ENCODE measurements at regions not wholly inside any gene's neighbourhood (a gene's known extent, or its start where the extent isn't known, plus 50 kb on each side); places are given as distances from the start of the nearest gene placed in this dataset.

GRCh38 chr10:14383266-14383665, 52.5 kb upstream of the FRMD4A start:
- WGBS (ENCODE audit: low lambda C conversion rate) = 56% methylated on average over 6 of the region's 7 CpGs
- POLR2A ChIA-PET = no interaction called here
- H3K9ac ChIP-seq = no peak overlapping the region
- no peak overlapping the region for H3K27ac ChIP-seq (ENCODE audit: low read depth in 2 of 2, low read length in 1 of 2)
- peaks cover 3% of the 10 kb centered on the region for H3F3A ChIP-seq (replicated peaks; ENCODE audit: insufficient read depth)
- H3K4me2 ChIP-seq = no peak overlapping the region
- no peak overlapping the region for H3K4me3 ChIP-seq (ENCODE audit: low read depth in 2 of 2, low read length in 1 of 2)
- H3K4me1 ChIP-seq (ENCODE audit: control insufficient read depth in 1 of 2, insufficient read depth in 2 of 2, low read depth in 1 of 2, low read length in 1 of 2) = no peaks in the 10 kb centered on the region
- no peaks in the 10 kb centered on the region for H3K36me3 ChIP-seq (replicated peaks in 1 of 2; ENCODE audit: control insufficient read depth in 1 of 2, insufficient read depth in 2 of 2, low read length in 1 of 2)
- peaks cover 9% of the 10 kb centered on the region; the same call in 1 of the 2 replicates for H3K27me3 ChIP-seq (ENCODE audit: insufficient read depth)
- TF ChIP-seq NFIC (IDR thresholded peaks at IDR 0.05; ENCODE audit: borderline replicate concordance) (no peak), JUND (IDR thresholded peaks at IDR 0.05) (no peak), TEAD4 (IDR thresholded peaks at IDR 0.05; ENCODE audit: borderline replicate concordance, insufficient read depth) (no peak)
- CTCF ChIA-PET = interaction anchor here (1.1 kb wide), 1 partner anchor 9 kb away, joined by 3 read pairs; no protein-coding TSS in a partner anchor
- DNase-seq = no peak
- H2AFZ ChIP-seq (ENCODE audit: low read depth) = no peak overlapping the region
- H3K9me3 ChIP-seq = no peaks in the 10 kb centered on the region
- no peaks in the 10 kb centered on the region for H3K79me2 ChIP-seq (ENCODE audit: insufficient read depth)
- H4K20me1 ChIP-seq (ENCODE audit: insufficient read depth) = no peaks in the 10 kb centered on the region
- no peaks in the 10 kb centered on the region for H3K9me2 ChIP-seq

GRCh38 chr10:14382531-14382930, 51.8 kb upstream of the FRMD4A start:
- ChIA-PET CTCF (no interaction called here), POLR2A (no interaction called here)
- TF ChIP-seq GABPA (IDR thresholded peaks at IDR 0.05; ENCODE audit: low read depth) (no peak), FOXJ3 (CRISPR knock-in tag; IDR thresholded peaks at IDR 0.05) (no peak), RFX5 (IDR thresholded peaks at IDR 0.05; ENCODE audit: low read length) (no peak)
- 43% methylated on average over 2 of the region's 2 CpGs for WGBS (ENCODE audit: low lambda C conversion rate)
- no peaks in the 10 kb centered on the region for H3K79me2 ChIP-seq (ENCODE audit: insufficient read depth)
- H4K20me1 ChIP-seq (ENCODE audit: insufficient read depth) = no peaks in the 10 kb centered on the region
- DNase-seq = no peak
- peaks cover 3% of the 10 kb centered on the region for H3F3A ChIP-seq (replicated peaks; ENCODE audit: insufficient read depth)
- H3K9ac ChIP-seq = no peak overlapping the region
- no peak overlapping the region for H3K4me2 ChIP-seq
- no peaks in the 10 kb centered on the region for H3K9me2 ChIP-seq
- no peak overlapping the region for H2AFZ ChIP-seq (ENCODE audit: low read depth)
- H3K9me3 ChIP-seq = no peaks in the 10 kb centered on the region
- H3K27ac ChIP-seq (ENCODE audit: low read depth in 2 of 2, low read length in 1 of 2) = no peak overlapping the region
- no peaks in the 10 kb centered on the region for H3K4me1 ChIP-seq (ENCODE audit: control insufficient read depth in 1 of 2, insufficient read depth in 2 of 2, low read depth in 1 of 2, low read length in 1 of 2)
- H3K4me3 ChIP-seq (ENCODE audit: low read depth in 2 of 2, low read length in 1 of 2) = no peak overlapping the region
- H3K36me3 ChIP-seq (replicated peaks in 1 of 2; ENCODE audit: control insufficient read depth in 1 of 2, insufficient read depth in 2 of 2, low read length in 1 of 2) = no peaks in the 10 kb centered on the region
- H3K27me3 ChIP-seq (ENCODE audit: insufficient read depth) = peaks cover 9% of the 10 kb centered on the region; the same call in 1 of the 2 replicates

- no peak for DNase-seq
- peaks cover 3% of the 10 kb centered on the region for H3F3A ChIP-seq (replicated peaks; ENCODE audit: insufficient read depth)
These were observed 51.3 kb upstream of the FRMD4A start for GRCh38 chr10:14382022-14382421.

More at GRCh38 chr10:14382022-14382421, 51.3 kb upstream of the FRMD4A start:
- H3K4me2 ChIP-seq = no peak overlapping the region
- CTCF ChIA-PET = no interaction called here
- WGBS (ENCODE audit: low lambda C conversion rate) = 30% methylated on average over 5 of the region's 5 CpGs
- H4K20me1 ChIP-seq (ENCODE audit: insufficient read depth) = no peaks in the 10 kb centered on the region
- no peak overlapping the region for H3K9ac ChIP-seq
- H3K27ac ChIP-seq (ENCODE audit: low read depth in 2 of 2, low read length in 1 of 2) = no peak overlapping the region
- no peaks in the 10 kb centered on the region for H3K79me2 ChIP-seq (ENCODE audit: insufficient read depth)
- H3K27me3 ChIP-seq (ENCODE audit: insufficient read depth) = peaks cover 9% of the 10 kb centered on the region; the same call in 1 of the 2 replicates
- H3K9me2 ChIP-seq = no peaks in the 10 kb centered on the region
- POLR2A ChIA-PET = no interaction called here
- no peak for TF ChIP-seq GABPA (IDR thresholded peaks at IDR 0.05; ENCODE audit: low read depth)
- TF ChIP-seq FOXJ3 (CRISPR knock-in tag; IDR thresholded peaks at IDR 0.05) = no peak
- TF ChIP-seq SIN3A (IDR thresholded peaks at IDR 0.05; ENCODE audit: borderline replicate concordance, low read depth, low read length) = no peak
- no peak for TF ChIP-seq GATA2 (CRISPR knock-in tag; IDR thresholded peaks at IDR 0.05)
- no peak for TF ChIP-seq IRF3 (IDR thresholded peaks at IDR 0.05; ENCODE audit: low read depth, low read length)
- no peak for TF ChIP-seq USF2 (IDR thresholded peaks at IDR 0.05; ENCODE audit: borderline replicate concordance, low read depth, low read length)
- no peak for TF ChIP-seq CHD2 (IDR thresholded peaks at IDR 0.05; ENCODE audit: low read length, partially characterized antibody)
- no peak for TF ChIP-seq ZBTB33 (IDR thresholded peaks at IDR 0.05; ENCODE audit: borderline replicate concordance, low read depth)
- no peak for TF ChIP-seq RAD21 (IDR thresholded peaks at IDR 0.05; ENCODE audit: low read length)
- no peak for TF ChIP-seq JUND (IDR thresholded peaks at IDR 0.05)
- H3K36me3 ChIP-seq (replicated peaks in 1 of 2; ENCODE audit: control insufficient read depth in 1 of 2, insufficient read depth in 2 of 2, low read length in 1 of 2) = no peaks in the 10 kb centered on the region
- no peaks in the 10 kb centered on the region for H3K9me3 ChIP-seq
- H3K4me3 ChIP-seq (ENCODE audit: low read depth in 2 of 2, low read length in 1 of 2) = no peak overlapping the region
- H2AFZ ChIP-seq (ENCODE audit: low read depth) = no peak overlapping the region
- H3K4me1 ChIP-seq (ENCODE audit: control insufficient read depth in 1 of 2, insufficient read depth in 2 of 2, low read depth in 1 of 2, low read length in 1 of 2) = no peaks in the 10 kb centered on the region

Measured in SK-N-SH (cell line).